Activated CD4-positive, CD25-positive, alpha-beta regulatory T cell treated with anti-CD3 and anti-CD28 coated beads, Interleukin-2, amount 50 U/mL, for 24 hours (primary cell): ENCODE measurements at regions not wholly inside any gene's neighbourhood (a gene's known extent, or its start where the extent isn't known, plus 50 kb on each side); places are given as distances from the start of the nearest gene placed in this dataset.

ENCODE experiments used
- ATAC-seq, 2 donors: fragments of 150-1000 bp; cut with Tn5 transposase; one replicate each; pipeline ENCODE4 v1.10.0; 2021; ENCODE audit warnings: mild to moderate bottlenecking in 1 of 2, moderate library complexity in 1 of 2

GRCh38 chr11:110918351-110918750 is 206.1 kb upstream of the ARHGAP20 start:
- no peak for ATAC-seq

GRCh38 chr11:110912437-110912836 is 200.2 kb upstream of the ARHGAP20 start:
- no peak for ATAC-seq

GRCh38 chr11:110910384-110910783 is 198.1 kb upstream of the ARHGAP20 start:
- no peak for ATAC-seq

- no peak for ATAC-seq
Observed at GRCh38 chr11:110909336-110909735, 197.1 kb upstream of the ARHGAP20 start.

- no peak for ATAC-seq
Observed at GRCh38 chr11:110908401-110909105, 196.3 kb upstream of the ARHGAP20 start.

GRCh38 chr11:110907629-110908028 is 195.4 kb upstream of the ARHGAP20 start:
- ATAC-seq: peak; percentile 33 to 35

GRCh38 chr11:110903830-110904229 is 191.6 kb upstream of the ARHGAP20 start:
- ATAC-seq: no peak

GRCh38 chr11:110903378-110903777 is 191.1 kb upstream of the ARHGAP20 start:
- ATAC-seq: no peak

GRCh38 chr11:110901441-110901840 is 189.2 kb upstream of the ARHGAP20 start:
- ATAC-seq: no peak

- no peak for ATAC-seq
Observed at GRCh38 chr11:110900426-110900825, 188.2 kb upstream of the ARHGAP20 start.

- no peak for ATAC-seq
Observed at GRCh38 chr11:110897035-110897434, 184.8 kb upstream of the ARHGAP20 start.

GRCh38 chr11:110896358-110896757 is 184.1 kb upstream of the ARHGAP20 start:
- ATAC-seq: no peak

GRCh38 chr11:110894224-110894623 is 182.0 kb upstream of the ARHGAP20 start:
- no peak for ATAC-seq

- ATAC-seq: no peak
Observed at GRCh38 chr11:110892741-110893285, 180.6 kb upstream of the ARHGAP20 start.

GRCh38 chr11:110891411-110891810 is 179.2 kb upstream of the ARHGAP20 start:
- ATAC-seq: no peak

GRCh38 chr11:110890995-110891394 is 178.8 kb upstream of the ARHGAP20 start:
- no peak for ATAC-seq

GRCh38 chr11:110886288-110886970 is 174.2 kb upstream of the ARHGAP20 start:
- no peak for ATAC-seq

GRCh38 chr11:110883256-110883655 is 171.0 kb upstream of the ARHGAP20 start:
- no peak for ATAC-seq

- ATAC-seq: no peak
Observed at GRCh38 chr11:110878513-110878912, 166.3 kb upstream of the ARHGAP20 start.

GRCh38 chr11:110874437-110875030 is 162.3 kb upstream of the ARHGAP20 start:
- no peak for ATAC-seq

- ATAC-seq: no peak
Observed at GRCh38 chr11:110873975-110874374, 161.7 kb upstream of the ARHGAP20 start.

- no peak for ATAC-seq
Observed at GRCh38 chr11:110870816-110871522, 158.7 kb upstream of the ARHGAP20 start.

GRCh38 chr11:110867951-110868350 is 155.7 kb upstream of the ARHGAP20 start:
- ATAC-seq: no peak
